ENCODE measurements at regions not wholly inside any gene's neighbourhood (a gene's known extent, or its start where the extent isn't known, plus 50 kb on each side); places are given as distances from the start of the nearest gene placed in this dataset.

DNA sequence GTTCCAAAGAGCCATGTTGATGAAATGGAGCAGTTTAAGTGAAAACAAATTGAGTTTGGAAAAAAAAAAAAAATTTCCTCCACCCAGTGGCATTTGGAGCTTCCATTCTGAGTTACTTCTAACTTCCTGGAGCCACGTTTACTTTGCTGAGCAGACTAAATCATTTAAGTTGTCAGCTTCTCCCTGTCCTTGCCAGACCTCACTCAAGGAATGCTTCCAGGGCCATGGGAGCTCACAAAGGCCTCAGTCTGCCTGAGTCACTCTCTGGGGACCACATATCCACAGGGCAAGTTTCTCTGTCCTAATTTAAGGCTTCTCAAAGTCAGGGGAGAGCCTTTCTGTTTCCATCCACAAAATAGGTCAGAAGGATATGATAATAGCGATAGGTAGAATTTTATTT lies 210.3 kb upstream of the TNC start:
- no peaks in the 10 kb centered on the region for H3K79me2 ChIP-seq (ENCODE audit: control insufficient read depth, insufficient read depth, low read length)
- dilution Hi-C loops (cut with MboI; ENCODE audit: extremely low pct_ligation_motif_present, low sequenced_read_pairs), result no loop called here
- H3K9ac ChIP-seq (ENCODE audit: control insufficient read depth, extremely low read depth, insufficient read depth, low read length), result no peak overlapping the region
- no peaks in the 10 kb centered on the region for H4K20me1 ChIP-seq (ENCODE audit: control insufficient read depth, extremely low read depth, insufficient read depth, low read length)
- no peak overlapping the region for H3K4me3 ChIP-seq (ENCODE audit: control insufficient read depth in 2 of 3, extremely low read depth in 1 of 3, insufficient read depth in 2 of 3, low read depth in 1 of 3, low read length in 3 of 3)
- no peaks in the 10 kb centered on the region for H3K9me1 ChIP-seq (ENCODE audit: control insufficient read depth, extremely low read depth, insufficient read depth, low read length)
- H3K4me1 ChIP-seq (ENCODE audit: control insufficient read depth, extremely low read depth, insufficient read depth, low read length), result no peaks in the 10 kb centered on the region
- no peaks in the 10 kb centered on the region for H3K27me3 ChIP-seq (ENCODE audit: control insufficient read depth, extremely low read depth, insufficient read depth, low read length)
- DNase-seq (ENCODE audit: low read depth, low spot score) (no peak), FAIRE-seq (no peak)
- no peak overlapping the region for H3K4me2 ChIP-seq (ENCODE audit: control insufficient read depth, extremely low read depth, insufficient read depth, low read depth, low read length)
- no peak overlapping the region for H2AFZ ChIP-seq (ENCODE audit: control insufficient read depth, low read length)
- TF ChIP-seq EZH2 (IDR thresholded peaks at IDR 0.05; ENCODE audit: low read length), result no peak
- TF ChIP-seq, protein P1, sequence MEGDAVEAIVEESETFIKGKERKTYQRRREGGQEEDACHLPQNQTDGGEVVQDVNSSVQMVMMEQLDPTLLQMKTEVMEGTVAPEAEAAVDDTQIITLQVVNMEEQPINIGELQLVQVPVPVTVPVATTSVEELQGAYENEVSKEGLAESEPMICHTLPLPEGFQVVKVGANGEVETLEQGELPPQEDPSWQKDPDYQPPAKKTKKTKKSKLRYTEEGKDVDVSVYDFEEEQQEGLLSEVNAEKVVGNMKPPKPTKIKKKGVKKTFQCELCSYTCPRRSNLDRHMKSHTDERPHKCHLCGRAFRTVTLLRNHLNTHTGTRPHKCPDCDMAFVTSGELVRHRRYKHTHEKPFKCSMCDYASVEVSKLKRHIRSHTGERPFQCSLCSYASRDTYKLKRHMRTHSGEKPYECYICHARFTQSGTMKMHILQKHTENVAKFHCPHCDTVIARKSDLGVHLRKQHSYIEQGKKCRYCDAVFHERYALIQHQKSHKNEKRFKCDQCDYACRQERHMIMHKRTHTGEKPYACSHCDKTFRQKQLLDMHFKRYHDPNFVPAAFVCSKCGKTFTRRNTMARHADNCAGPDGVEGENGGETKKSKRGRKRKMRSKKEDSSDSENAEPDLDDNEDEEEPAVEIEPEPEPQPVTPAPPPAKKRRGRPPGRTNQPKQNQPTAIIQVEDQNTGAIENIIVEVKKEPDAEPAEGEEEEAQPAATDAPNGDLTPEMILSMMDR (optimal IDR thresholded peaks at IDR 0.05 in 1 of 3, IDR thresholded peaks at IDR 0.05 in 1 of 3, conservative IDR thresholded peaks at IDR 0.05 in 1 of 3; ENCODE audit: extremely low read depth in 1 of 3, insufficient read depth in 2 of 3, low read length in 3 of 3), result no peak
- H3K27ac ChIP-seq (ENCODE audit: control insufficient read depth, insufficient read depth, low read length), result no peak overlapping the region
- H3K9me3 ChIP-seq (ENCODE audit: control insufficient read depth, low read depth, low read length), result no peaks in the 10 kb centered on the region
- no peaks in the 10 kb centered on the region for H3K36me3 ChIP-seq (ENCODE audit: control insufficient read depth in 2 of 2, extremely low read depth in 1 of 2, insufficient read depth in 2 of 2, low read length in 2 of 2)

DNA sequence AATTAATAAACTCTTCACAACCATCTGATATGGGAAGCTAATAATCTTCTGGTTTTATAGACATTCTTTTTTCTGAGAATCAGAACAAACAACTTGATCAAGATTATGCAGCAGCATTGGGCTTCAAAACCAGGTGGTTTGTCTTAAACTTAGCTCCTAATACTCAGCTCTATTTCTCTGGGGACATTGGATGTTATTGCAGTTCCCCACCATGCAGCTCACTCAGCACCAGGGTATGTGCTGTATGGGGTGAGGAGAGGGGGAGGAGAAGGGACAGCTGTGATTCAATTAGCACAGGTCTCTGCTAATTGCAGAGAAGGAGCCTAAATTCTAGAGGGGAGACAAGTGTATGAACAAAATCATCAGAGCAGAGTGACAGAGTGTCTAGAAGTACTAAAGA lies 210.7 kb upstream of the TNC start:
- Histone ChIP-seq H3K27me3 (ENCODE audit: control insufficient read depth, extremely low read depth, insufficient read depth, low read length) (no peaks in the 10 kb centered on the region), H3K36me3 (ENCODE audit: control insufficient read depth in 2 of 2, extremely low read depth in 1 of 2, insufficient read depth in 2 of 2, low read length in 2 of 2) (no peaks in the 10 kb centered on the region), H3K27ac (ENCODE audit: control insufficient read depth, insufficient read depth, low read length) (no peak overlapping the region), H3K79me2 (ENCODE audit: control insufficient read depth, insufficient read depth, low read length) (no peaks in the 10 kb centered on the region), H3K4me3 (ENCODE audit: control insufficient read depth in 2 of 3, extremely low read depth in 1 of 3, insufficient read depth in 2 of 3, low read depth in 1 of 3, low read length in 3 of 3) (no peak overlapping the region), H3K4me1 (ENCODE audit: control insufficient read depth, extremely low read depth, insufficient read depth, low read length) (peaks cover 2% of the 10 kb centered on the region), H3K4me2 (ENCODE audit: control insufficient read depth, extremely low read depth, insufficient read depth, low read depth, low read length) (no peak overlapping the region), H3K9me3 (ENCODE audit: control insufficient read depth, low read depth, low read length) (no peaks in the 10 kb centered on the region), H3K9ac (ENCODE audit: control insufficient read depth, extremely low read depth, insufficient read depth, low read length) (no peak overlapping the region), H2AFZ (ENCODE audit: control insufficient read depth, low read length) (no peak overlapping the region), H3K9me1 (ENCODE audit: control insufficient read depth, extremely low read depth, insufficient read depth, low read length) (no peaks in the 10 kb centered on the region), H4K20me1 (ENCODE audit: control insufficient read depth, extremely low read depth, insufficient read depth, low read length) (no peaks in the 10 kb centered on the region)
- DNase-seq (ENCODE audit: low read depth, low spot score), result no peak
- TF ChIP-seq EZH2 (IDR thresholded peaks at IDR 0.05; ENCODE audit: low read length), result no peak
- TF ChIP-seq, protein P1 (optimal IDR thresholded peaks at IDR 0.05 in 1 of 3, IDR thresholded peaks at IDR 0.05 in 1 of 3, conservative IDR thresholded peaks at IDR 0.05 in 1 of 3; ENCODE audit: extremely low read depth in 1 of 3, insufficient read depth in 2 of 3, low read length in 3 of 3), result no peak
- dilution Hi-C loops (cut with MboI; ENCODE audit: extremely low pct_ligation_motif_present, low sequenced_read_pairs), result no loop called here
- no peak for FAIRE-seq
